22Rv1 (cell line): ENCODE measurements at regions not wholly inside any gene's neighbourhood (a gene's known extent, or its start where the extent isn't known, plus 50 kb on each side); places are given as distances from the start of the nearest gene placed in this dataset.

ENCODE experiments used
- H3K27ac ChIP-seq: fragments of 450-650 bp; 2 replicates; pipeline ENCODE4 v1.5.1; 2017
- CTCF ChIP-seq: fragments of 450-650 bp; IDR thresholded peaks from 2 replicates; pipeline ENCODE4 v1.5.1; 2017; ENCODE audit warnings: mild to moderate bottlenecking
- ZFX ChIP-seq: fragments of 450-650 bp; IDR thresholded peaks from 2 replicates; pipeline ENCODE4 v1.6.1; 2017; ENCODE audit warnings: antibody characterized with exemption, borderline replicate concordance

DNA sequence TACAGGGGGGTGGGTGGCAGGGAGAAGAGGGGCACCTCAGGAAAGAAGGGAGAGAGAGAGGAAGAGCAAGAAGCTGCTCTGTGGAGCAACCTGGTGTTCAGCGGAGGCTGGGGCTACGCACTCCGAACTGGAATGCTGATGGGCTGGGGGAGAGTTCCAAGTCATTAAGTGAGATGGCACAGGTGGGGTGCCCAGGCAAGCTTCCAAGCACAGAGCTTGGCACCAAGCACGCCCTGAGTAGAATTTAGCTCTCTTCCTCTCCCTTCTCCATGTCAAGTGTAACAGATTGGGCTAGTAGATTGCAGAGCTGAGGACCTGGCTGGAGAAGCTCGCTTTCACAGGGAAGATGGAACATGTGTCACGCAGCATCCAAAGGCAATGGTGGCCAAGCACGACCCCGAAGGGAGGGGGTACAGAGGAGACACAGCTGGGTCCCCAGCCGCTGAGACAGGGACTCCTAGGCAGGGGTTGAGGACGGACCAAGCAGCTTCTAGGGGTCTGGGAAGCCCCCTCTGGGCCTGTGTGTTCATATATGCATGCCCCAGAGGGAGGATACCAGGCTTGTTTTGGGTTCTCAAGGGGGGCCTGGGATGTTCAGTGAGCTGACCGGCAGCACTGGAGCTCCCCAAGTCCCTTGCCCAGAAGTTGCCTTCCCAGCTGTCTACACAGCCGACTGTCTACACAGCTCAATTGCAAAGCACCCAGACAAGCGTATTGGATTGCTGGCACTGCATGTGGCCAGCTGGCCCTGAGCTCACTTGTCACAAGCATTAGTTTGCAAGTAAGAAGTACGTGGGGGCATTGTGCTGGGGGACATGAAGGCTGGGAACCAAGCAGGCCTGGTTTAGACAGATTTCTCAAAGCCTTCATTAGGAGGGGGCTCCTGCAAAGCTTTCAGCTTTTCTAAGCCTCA is 247.8 kb downstream of the ENGASE start:
- TF ChIP-seq CTCF (no peak), ZFX (no peak)
- H3K27ac ChIP-seq, result no peak overlapping the region

GRCh38 chr17:79320331-79320730 is 245.7 kb downstream of the ENGASE start:
- TF ChIP-seq CTCF, result no peak
- TF ChIP-seq ZFX, result no peak
- H3K27ac ChIP-seq, result no peak overlapping the region

GRCh38 chr17:79317916-79318315 is 243.3 kb downstream of the ENGASE start:
- H3K27ac ChIP-seq, result no peak overlapping the region
- TF ChIP-seq ZFX (no peak), CTCF (no peak)

GRCh38 chr17:79316805-79317204 is 242.2 kb downstream of the ENGASE start:
- TF ChIP-seq ZFX, result no peak
- no peak for TF ChIP-seq CTCF
- no peak overlapping the region for H3K27ac ChIP-seq

DNA sequence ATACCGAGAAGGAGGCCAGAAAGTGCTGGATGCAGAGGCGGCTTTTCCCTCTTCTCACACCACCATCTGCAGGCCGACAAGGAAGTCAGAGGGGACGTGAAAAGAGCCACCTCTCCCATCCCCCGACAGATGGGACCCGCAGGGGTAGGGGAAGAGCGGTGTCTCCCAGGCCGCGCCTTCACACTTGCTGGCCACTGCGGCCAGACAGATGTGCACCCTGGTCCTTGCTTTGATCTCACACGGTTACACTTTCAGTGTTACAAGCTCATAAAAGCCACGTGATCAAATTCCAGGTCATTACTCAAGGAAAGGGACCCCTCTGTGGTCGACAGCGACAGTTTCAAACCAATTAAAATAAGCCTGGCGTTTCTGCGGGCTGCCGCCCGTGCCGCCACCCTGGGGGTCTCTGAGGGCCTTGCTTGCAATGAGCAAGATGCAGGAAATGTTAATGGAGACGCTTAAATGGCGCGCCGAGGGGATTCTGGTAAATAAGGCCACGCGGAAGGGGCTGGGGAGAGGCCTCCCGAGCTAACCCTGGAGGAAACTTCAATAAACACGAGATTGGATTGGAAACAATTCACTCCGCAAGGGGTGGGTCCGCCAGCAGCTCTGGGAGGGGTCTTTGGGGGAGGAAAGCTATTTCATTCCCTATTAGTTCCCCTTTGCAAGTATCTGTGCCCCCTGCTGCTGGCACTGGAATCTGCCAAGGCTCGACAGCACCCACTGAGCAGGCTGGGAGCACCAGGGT is 240.9 kb downstream of the ENGASE start:
- no peak overlapping the region for H3K27ac ChIP-seq
- no peak for TF ChIP-seq ZFX
- TF ChIP-seq CTCF, result no peak

- no peak for TF ChIP-seq CTCF
- no peak for TF ChIP-seq ZFX
- H3K27ac ChIP-seq, result no peak overlapping the region
These were observed 240.2 kb downstream of the ENGASE start for GRCh38 chr17:79314617-79315357.
